Left hindlimb (tissue), 1 donor: ENCODE measurements at regions not wholly inside any gene's neighbourhood (a gene's known extent, or its start where the extent isn't known, plus 50 kb on each side); places are given as distances from the start of the nearest gene placed in this dataset.

ENCODE experiments used
- DNase-seq: peaks from one replicate; pipeline ENCODE4 v3.0.0-alpha.2; 2018

GRCh38 chr13:26989261-26989956 is 182.2 kb downstream of the USP12 start:
- DNase-seq, result no peak

DNA sequence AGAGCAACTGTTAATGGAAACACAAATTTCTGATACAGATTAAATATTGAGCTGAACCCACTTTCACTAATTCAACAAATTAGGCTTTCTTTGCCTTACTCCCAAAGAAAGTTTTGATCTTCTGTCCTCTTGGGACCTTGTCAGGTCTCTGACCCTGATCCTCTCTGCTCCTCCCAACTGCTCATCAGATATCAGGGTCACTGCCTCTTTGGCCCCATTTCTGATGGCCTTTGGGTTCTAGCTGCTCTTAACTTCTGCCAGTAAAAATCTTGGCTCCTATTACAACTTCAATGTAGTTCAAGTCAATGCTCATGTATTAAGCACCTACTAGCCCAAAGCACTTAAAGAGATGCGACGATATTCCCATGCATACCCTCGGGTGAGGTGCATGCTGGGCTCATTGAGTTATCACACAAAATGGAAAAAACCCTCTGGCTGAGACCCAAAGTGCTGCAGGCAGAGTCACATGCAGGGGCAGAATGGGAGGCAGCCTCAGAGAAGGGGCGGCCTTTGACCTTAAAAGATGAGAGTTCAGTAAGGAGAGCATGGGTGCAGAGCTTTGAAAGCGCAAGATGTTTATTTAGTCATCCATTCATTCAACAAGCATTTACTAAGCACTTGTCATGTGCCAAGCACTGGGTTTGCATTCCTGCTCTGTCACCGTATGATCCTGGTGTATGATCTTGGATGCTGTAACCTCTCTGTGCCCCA is 183.4 kb downstream of the USP12 start:
- no peak for DNase-seq

DNA sequence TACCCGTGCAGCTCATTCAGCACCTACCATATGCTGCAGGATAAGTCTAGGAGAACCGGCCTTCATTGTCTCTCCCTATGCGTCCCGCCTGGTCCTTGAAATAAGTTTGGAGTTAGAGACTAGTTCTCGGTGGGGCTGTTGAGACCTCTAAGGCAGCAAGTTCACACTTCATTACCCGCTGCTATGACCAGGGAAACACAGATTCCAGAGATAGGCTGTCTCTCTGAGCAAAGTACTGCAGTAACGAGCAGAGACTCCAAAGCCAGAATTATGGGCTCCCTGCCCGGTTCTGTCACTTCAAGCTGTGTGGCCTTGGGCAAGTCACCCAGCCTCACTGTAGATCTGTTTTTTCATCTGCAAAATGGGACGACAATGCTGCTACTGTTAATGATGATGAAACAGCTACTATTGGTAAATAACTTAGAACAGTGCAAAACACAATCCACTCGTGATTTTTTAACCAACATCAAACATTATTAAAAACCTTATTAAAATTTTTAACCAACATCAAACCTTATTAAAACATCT is 184.1 kb downstream of the USP12 start:
- no peak for DNase-seq

DNA sequence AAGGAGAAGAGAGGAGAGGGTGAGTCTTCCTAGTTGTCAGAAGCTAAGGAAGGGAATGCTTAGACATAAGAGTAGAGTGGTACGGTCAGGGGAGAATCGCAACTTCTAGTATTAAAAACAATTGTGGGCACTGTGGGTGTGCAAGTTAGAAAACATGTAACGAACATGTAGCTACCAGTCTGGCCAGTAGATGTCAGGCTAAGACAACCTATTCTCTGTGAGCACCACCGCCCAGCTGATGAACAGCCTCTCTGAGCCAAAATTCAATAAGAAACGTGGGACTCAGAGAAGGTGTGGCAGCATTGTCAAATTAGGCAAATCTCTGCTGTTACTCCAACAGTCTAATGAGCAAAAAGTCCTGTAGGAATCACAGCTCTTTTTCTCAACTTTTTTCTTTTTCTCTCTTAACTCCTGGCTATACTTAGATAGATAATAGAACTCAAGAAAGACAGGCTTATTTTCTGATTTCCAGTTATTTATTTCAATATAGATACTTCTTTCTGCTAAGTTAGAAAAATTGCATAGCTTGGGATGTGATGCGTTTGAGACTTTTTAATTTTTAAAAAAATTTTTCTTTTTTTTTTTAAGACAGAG is 186.2 kb downstream of the USP12 start:
- DNase-seq, result peak; percentile 54

DNA sequence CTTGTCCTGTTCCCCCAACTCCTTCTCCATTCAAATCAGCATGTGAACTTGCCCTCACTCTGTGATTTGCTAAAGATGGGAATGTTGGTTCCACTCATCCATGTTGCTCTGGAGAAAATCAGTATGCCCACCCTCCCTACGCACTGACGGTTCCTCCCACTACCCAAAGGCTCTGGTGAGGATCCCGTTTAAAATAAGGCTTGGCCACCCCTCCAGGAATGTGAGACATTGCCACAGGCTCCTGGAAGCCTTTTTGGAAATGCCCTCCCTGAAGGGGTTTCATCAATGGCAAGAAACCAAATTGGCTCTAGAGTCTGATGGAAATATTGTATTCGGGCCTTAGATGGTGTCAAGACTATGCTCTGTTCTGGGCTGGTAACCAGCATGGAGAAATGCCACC is 187.3 kb downstream of the USP12 start:
- no peak for DNase-seq

DNA sequence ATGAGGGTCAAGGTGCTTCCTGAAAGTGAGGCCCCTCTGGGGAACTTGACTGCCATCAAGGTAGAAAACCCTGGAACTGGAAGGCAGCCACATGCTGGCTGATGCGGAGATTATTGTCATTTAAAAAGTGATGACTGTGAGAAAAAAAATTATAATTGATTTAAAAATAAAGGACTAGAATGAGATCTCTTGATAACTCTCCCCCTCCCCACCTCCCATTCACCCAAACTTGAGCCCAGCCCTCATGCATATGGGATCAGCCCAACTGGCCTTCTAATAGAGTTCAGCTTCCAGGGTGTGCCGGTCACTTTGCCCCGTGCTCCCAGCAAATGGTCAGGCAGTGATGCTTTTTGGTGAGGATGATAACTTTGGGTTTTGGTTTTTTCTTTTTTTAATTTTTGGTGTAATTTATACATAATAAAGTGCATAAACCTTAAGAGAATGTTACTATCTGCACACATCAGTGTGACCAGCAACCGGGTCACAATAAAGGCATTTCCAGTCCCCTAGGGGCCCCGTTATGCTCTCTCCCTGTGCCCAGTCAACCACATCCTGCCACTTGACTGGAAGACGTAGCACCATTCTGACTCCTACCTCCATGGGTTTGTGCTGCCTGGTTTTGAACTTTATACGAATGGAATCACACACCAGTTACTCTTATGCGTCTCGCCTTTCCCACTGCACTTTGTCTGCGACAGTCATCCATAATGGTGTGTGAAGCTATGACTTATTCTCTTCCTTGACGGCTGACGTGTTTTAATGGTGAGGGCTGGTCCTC is 187.9 kb downstream of the USP12 start:
- DNase-seq, result no peak

- no peak for DNase-seq
These were observed 191.2 kb downstream of the USP12 start for GRCh38 chr13:26980099-26981031.

GRCh38 chr13:26979334-26979733 is 192.3 kb downstream of the USP12 start:
- DNase-seq, result no peak

- DNase-seq, result no peak
These were observed 193.3 kb downstream of the USP12 start for GRCh38 chr13:26978081-26978860.

DNA sequence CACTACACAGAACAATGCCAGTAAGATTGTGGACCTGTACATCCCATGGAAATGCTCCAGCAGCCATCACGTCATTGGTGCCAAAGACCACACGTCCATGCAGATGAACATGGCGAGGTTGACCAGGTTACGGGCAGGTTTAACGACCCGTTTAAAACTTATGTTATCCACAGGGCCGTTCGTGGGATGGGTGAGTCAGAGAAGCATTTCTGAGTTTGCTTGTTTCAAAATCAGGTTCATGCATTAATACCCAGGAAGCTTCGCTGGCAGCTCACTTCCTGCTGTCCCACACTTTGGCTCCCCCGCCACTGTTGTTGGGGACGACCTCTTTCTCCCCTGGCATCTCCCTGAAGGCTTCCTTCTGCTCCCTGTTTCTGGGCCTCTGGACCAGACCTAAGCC is 194.1 kb downstream of the USP12 start:
- DNase-seq, result no peak

DNA sequence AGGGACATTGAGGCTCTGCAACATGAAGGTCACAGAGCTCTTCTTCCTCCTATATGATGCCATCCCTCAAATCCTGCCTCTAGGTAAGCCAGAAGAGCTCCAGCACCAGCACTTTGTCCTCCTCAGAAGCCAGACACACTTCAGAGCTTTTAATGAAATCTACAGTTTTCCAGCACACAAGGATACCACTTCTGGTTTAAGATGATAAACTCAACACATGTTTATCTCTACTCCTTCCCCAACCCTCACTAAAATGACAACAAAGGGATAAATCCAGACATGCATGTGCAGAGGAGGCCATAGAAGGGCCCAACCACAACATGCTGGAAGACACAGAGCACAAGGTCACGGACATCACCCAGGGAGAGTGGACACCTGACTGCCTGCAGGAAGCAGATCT is 195.3 kb downstream of the USP12 start:
- DNase-seq, result no peak

DNA sequence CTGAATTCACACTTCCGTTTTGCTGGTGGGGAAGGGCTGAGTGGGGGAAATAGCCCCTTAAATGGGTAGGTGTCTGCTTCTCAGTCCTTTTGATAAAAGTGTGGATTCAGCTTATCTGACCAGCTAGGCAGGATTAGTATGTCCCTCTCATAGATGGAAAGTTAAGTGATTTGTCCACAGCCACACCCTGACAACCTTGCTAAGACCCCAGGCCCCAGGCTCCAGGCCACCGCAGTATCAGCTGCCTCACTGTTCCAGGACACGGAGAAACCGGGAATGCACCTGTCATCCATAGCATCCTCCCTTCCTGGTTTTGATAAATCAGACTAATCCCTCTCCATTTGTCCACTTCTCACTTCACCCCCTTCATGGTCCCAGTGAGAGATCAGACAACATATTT is 197.7 kb downstream of the USP12 start:
- no peak for DNase-seq

DNA sequence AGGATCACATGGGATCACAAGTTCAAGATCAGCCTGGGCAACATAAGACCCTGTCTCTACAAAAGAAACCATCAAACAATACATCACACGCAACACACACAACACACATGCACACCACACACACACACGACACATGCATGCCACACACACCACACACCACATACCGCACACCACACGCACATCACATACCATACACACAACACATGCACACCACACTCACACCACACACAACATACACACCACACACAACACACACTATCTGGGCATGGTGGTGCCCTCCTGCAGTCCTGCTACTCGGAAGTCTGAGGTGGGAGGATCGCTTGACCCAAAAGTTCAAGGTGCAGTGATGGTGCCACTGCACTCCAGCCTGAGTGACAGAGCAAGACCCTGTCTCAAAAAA is 198.3 kb downstream of the USP12 start:
- DNase-seq, result no peak

- DNase-seq, result no peak
These were observed 199.4 kb downstream of the USP12 start for GRCh38 chr13:26971990-26972887.

- no peak for DNase-seq
These were observed 202.9 kb downstream of the USP12 start for GRCh38 chr13:26968431-26969341.

DNA sequence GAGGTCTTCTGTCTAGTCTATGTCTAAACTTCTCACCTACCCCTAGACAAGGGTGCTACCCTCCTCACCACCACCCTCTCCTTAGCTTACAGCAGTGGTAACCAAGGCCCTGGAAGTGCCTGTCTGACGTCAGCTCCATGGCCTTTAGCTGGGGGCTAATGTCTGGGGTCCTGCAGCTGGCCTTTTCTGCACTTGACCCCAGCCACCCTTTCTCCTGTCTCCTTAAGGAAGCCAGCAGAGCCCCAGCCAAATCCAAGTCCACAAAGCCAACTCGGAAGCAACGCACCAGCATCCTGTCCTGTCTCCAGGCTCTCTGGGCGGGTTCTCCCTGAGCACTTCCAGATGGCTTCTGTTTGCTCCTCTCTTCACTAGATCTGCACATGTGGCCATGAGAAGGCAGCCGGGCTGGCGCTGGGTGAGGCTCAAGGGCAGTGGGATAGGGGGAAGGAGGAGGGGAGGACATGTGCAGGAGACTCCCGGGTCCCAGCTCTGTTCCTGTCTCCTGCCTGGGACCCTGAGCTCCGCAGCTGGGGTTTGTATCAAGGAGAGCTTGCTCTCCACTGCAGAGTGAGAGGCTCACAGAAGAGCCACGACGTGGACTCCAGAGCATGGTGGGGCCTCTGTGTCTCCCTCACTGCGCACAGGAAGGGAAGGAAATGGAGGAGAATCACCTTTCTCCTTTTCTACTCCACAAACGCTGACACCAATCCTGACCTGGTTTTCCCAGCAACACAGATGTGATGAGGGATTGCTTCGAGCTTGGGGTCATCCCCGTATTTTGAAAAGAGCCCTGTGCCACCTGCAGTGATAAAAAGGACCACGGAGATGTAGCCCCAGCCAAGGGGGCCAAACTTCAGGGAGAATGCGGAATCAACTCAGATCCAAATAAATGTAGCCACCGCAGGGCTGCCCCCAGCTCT is 204.2 kb downstream of the USP12 start:
- no peak for DNase-seq

DNA sequence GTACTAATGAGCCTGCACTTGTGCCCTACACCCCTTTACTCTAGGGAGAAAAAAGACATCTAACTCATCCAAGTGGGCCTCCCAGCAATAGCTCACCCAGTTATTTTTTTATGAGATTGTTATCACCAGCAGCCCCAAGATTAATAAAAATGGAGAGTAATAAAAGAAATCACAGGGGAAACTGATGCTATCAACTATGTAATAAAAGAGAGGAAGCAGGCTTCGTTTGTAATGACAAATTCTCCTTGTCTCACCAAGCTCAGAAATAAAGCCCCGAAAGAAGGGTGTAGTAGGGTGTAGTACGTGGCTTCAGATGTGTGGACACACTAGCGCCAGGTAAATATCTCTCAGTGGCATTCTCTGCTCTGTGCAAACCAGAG is 204.9 kb downstream of the USP12 start:
- no peak for DNase-seq
